LNCaP clone FGC (cell line): ENCODE measurements at regions not wholly inside any gene's neighbourhood (a gene's known extent, or its start where the extent isn't known, plus 50 kb on each side); places are given as distances from the start of the nearest gene placed in this dataset.

Experiments used
- DNase-seq: peaks from one replicate; pipeline ENCODE4 v3.0.0-alpha.2; 2011; ENCODE audit warnings: low read depth
- H3K4me3 ChIP-seq: 2 replicates; pipeline ENCODE4 v1.5.1; 2011; ENCODE audit warnings: mild to moderate bottlenecking, low read depth, low read length, control low read depth
- TF ChIP-seq, protein P1 (sequence below): IDR thresholded peaks from 2 replicates; pipeline ENCODE4 v1.5.1; 2012; ENCODE audit warnings: mild to moderate bottlenecking; ENCODE audit not compliant: control insufficient read depth, insufficient read depth; ENCODE audit errors: extremely low read depth

DNA sequence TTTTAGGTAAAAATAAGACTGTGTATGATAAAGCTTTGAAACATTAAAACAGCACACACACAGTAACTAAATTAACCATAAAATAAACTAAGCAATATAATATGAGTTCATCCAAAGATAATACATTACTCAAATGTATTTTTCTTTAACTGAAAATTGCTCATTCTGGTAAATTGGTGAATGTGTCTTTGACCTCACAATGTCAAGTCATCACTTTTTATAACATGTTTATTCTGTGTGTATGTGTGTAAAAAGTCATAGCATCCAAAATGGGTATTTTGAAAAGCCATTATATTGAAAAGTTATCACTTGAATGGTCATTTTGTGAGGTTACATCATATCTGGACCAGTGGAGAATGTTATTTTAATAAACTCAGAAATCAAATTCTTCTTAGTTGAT is 724.6 kb downstream of the ADGRL2 start:
- no peak for DNase-seq
- H3K4me3 ChIP-seq = no peak overlapping the region
- TF ChIP-seq, protein P1, sequence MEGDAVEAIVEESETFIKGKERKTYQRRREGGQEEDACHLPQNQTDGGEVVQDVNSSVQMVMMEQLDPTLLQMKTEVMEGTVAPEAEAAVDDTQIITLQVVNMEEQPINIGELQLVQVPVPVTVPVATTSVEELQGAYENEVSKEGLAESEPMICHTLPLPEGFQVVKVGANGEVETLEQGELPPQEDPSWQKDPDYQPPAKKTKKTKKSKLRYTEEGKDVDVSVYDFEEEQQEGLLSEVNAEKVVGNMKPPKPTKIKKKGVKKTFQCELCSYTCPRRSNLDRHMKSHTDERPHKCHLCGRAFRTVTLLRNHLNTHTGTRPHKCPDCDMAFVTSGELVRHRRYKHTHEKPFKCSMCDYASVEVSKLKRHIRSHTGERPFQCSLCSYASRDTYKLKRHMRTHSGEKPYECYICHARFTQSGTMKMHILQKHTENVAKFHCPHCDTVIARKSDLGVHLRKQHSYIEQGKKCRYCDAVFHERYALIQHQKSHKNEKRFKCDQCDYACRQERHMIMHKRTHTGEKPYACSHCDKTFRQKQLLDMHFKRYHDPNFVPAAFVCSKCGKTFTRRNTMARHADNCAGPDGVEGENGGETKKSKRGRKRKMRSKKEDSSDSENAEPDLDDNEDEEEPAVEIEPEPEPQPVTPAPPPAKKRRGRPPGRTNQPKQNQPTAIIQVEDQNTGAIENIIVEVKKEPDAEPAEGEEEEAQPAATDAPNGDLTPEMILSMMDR = no peak

DNA sequence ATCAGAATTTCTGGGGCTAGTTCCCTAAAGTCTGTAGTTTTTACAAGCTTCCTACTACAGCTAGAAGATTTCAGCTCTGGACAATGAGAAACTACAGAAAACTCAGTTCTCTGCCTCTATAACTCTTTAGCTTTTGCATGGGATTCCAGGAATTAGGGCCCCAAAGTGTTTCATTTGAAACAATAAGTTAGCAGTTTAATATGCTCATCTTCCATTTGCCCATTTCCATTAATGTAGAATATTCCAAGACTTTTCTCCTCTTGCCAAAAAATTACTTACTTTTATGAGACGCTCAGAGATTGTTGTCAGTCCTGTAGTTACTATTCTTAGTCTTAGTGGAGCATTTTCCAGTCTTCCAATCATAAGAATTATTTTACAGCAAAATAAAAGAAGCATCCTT is 719.9 kb downstream of the ADGRL2 start:
- no peak overlapping the region for H3K4me3 ChIP-seq
- TF ChIP-seq, protein P1 = no peak

DNA sequence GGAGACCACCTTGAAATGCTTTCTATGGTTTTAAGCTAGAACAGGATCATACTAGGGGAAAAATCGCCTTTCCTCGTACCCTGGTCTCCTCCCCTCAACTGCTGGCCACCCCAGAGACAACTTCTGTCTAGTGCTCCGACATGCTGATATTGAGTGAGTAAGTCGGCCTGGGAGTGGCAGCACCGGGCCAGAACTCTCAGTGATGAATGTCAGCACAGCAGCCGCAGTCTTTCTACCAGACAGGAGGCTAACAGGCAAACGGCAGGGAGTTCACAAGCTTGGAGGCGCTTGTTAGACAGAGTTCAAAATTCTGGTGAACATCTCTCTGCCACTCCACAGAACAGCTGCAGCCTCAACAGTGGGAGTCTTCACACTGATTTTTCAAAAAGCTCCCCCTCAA is 716.9 kb downstream of the ADGRL2 start:
- H3K4me3 ChIP-seq = no peak overlapping the region
- DNase-seq = no peak
- TF ChIP-seq, protein P1 = peak; percentile 41

More for the DNA sequence above, 719.9 kb downstream of the ADGRL2 start:
- DNase-seq = no peak

DNA sequence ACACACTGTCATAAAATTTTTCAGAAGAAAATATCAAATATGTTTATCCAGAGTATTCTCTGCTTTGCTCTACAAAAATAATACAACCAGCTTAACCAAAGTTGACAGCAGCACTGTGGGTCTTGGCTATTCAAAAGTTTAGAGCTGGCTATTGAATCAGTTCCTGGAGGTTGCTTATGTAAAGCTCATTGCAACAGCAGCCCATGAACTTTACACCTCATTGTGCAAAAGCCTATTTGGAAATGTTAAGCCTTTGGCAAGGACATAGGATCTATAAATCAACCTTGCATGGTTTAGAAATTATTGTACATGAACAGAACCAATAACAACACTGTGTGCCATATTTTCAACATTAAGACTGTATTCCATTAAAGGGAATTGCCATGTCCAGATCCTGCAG is 714.9 kb downstream of the ADGRL2 start:
- no peak for DNase-seq
- H3K4me3 ChIP-seq = no peak overlapping the region
- TF ChIP-seq, protein P1 = no peak

DNA sequence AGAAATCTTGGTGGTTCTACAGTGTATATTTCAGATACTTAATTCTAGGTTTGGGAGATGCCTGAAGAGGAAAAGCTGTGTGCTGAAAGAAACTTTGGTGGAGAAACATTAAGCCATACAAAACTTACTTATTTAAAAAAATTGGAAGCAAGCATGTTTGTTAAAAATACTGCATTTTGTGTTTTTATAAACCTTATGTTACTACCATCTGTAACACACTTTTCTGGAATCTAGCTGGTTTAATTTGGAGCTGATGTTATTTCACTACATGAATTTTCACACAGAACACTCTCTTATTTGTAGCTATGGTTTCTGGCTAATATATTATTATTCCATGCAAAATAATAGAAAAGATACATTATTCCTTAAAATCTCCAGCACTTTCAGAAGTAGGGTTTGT is 710.7 kb downstream of the ADGRL2 start:
- no peak for DNase-seq
- TF ChIP-seq, protein P1 = no peak
- no peak overlapping the region for H3K4me3 ChIP-seq

DNA sequence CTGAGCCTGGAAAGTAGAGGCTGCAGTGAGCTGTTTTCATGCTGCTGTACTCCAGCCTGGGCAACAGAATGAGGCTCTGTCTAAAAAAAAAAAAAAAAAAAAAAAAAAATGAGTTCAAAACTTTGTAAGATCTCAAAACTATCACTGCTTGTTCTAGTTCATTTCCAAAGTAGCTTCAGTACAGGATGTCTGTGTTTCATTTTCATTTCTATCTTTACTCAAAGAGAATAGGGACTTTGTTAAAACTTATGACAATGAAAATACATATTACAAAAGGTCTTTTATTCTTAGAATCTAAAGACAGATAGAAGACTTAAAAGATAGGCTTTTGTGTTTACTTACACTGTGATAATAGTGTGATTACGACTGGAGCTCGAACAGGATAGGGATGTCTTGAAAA is 709.7 kb downstream of the ADGRL2 start:
- no peak for DNase-seq
- TF ChIP-seq, protein P1 = no peak
- no peak overlapping the region for H3K4me3 ChIP-seq

DNA sequence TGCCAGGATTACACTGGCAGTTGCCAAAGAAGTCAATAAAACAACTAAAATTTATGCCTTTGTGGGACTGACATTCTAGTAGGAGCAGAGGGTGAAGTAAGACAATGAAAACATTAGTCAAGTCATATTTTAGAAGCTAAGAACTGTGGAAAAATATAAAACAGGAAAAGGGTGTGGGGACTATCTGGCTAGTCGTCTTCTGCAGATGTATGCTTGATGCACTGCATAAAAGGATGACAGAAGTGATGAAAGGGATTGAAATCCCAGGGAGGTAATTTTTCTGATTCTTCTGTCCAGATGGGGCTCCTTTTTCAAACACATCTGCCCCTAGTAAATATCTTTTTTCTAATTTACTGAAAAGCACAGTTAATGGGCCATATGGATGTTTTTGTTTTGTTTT is 706.3 kb downstream of the ADGRL2 start:
- TF ChIP-seq, protein P1 = no peak
- no peak overlapping the region for H3K4me3 ChIP-seq
- DNase-seq = no peak
